ENCODE measurements at regions not wholly inside any gene's neighbourhood (a gene's known extent, or its start where the extent isn't known, plus 50 kb on each side); places are given as distances from the start of the nearest gene placed in this dataset.

GRCh38 chr14:59013672-59014298, 174.7 kb upstream of the DAAM1 start:
- TF ChIP-seq CTCF (conservative IDR thresholded peaks at IDR 0.05), result no peak
- TF ChIP-seq EZH2 (IDR thresholded peaks at IDR 0.05; ENCODE audit: low read depth), result no peak
